Skeletal muscle cell (primary cell): ENCODE measurements at regions not wholly inside any gene's neighbourhood (a gene's known extent, or its start where the extent isn't known, plus 50 kb on each side); places are given as distances from the start of the nearest gene placed in this dataset.

Source experiments
- DNase-seq: peaks from one replicate; pipeline ENCODE4 v3.0.0-alpha.2; 2010; ENCODE audit warnings: low read depth
- H3K4me3 ChIP-seq: 2 replicates; pipeline ENCODE4 v1.5.1; 2011; ENCODE audit warnings: low read depth, mild to moderate bottlenecking, control low read depth, low read length, moderate library complexity

DNA sequence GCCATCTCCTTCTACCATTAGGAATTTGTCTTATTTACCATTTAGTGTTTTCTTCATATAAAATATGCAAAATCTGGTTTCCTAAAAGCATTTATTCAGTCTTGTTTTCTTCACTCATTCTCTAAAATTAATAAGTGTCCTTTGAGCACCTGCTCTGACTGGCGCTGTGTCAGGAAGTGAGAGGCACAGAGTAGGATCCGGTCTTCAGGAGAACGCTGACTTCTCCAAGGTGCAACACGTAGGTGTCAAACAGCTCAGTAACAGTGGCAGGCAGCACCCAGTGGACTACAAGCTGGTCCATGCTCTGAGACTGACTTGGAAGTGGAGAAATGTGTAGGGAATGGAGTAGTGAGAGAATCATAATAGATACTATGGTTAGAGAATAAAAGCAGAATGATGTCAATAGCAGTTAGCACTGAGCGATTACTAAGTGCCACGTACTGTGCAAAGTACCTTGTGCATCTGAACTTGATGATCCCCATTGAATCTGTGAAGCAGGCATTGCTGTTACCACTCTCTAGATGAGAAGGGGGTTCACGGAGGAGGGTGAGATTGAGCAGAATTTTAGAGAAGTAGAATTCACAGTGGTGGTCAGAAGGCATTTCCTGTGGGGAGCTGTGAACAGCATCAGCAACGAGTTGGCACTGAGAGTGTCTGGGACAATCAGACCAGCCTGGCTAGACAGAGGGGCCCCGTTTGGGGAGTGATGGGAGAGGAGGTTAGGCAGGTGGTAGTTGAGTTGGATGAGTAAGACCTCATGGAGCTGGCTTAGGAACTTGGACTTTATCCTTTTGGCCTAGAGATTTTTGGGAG lies 569.8 kb downstream of the QKI start:
- H3K4me3 ChIP-seq: no peak overlapping the region
- DNase-seq: no peak

DNA sequence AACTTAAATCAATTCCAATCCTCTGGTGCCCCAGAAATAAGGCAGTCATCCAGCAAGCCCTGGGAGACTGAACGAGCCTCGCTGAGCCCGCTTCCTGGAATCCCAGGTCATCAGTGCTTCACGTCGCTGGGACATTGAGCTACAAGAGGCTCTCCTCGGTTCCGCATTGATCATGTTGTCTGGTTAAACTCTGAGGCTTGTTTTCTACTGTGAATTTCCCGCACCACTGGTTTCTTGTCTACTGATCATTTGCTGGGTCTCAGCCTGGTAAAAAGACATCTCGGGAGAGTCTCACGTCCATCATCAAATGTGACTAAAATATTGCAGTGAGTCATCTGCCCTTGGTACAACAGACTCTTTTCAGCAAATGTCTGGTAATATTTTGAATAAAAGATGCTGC lies 569.2 kb downstream of the QKI start:
- H3K4me3 ChIP-seq: no peak overlapping the region
- DNase-seq: no peak

DNA sequence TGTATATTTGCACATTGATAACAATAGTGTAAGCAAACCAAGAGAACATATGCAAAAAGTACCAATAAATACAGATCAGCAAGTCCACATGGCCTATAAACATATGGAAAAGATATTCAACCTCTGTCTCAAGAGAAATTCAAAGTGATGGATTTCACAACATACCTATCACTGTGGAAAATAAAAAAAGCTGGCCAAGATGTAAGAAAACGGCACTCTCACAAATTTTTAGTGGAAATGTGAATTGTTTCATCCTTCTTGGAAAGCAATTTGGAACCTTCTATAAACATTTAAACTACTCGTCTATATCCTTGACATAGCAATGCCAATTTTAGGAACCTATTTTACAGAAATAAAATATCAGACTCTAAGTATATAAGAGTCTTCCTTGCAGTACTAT lies 559.8 kb downstream of the QKI start:
- H3K4me3 ChIP-seq: no peak overlapping the region
- DNase-seq: no peak

DNA sequence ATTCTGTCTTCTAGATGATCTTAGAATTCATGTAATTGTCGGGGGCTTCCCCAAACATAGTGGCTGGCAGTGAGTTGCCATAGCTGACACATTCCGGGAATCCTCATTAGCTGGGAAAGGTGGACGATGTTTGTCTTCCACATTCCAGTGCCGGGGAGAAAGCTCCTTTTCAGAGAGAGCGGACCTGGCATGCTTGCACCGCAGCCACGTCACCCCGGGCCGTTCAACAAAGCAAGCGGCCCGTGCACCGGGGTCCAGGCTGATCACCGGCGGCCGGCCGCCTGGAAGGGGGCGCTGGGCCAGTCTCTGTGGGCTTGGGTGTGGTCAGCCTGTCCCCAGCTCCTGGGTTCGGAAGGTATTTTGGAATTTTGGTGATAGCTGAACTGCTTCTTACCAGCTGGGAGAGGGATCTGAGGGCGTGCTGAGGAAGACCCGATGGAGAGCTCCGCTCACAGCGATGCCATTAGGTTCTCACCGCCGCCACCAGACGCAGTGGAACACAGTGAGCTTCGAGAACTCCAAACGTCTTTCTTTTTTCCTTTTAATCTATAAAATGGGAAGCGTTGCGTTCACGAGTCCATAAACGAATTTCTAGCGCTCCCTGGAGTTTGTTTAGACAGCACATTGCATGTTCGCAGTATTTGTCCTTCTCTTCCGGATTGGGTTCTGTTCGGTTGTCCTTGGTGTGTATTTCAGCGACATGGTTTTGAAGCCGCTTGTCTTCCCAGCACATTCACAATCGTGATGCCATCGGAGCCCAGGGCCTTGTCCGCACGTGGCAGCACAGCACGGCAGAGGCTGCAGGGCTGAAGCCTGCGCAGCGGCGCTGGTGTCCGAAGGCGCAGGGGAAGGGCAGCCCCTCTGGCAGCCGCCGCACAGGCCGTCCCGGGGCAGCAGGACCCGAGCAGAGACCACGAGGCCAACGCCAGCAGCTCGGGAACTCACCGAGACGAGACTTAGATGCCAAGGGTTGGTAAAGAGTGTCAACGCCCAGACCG lies 557.6 kb downstream of the QKI start:
- H3K4me3 ChIP-seq: no peak overlapping the region
- DNase-seq: no peak

DNA sequence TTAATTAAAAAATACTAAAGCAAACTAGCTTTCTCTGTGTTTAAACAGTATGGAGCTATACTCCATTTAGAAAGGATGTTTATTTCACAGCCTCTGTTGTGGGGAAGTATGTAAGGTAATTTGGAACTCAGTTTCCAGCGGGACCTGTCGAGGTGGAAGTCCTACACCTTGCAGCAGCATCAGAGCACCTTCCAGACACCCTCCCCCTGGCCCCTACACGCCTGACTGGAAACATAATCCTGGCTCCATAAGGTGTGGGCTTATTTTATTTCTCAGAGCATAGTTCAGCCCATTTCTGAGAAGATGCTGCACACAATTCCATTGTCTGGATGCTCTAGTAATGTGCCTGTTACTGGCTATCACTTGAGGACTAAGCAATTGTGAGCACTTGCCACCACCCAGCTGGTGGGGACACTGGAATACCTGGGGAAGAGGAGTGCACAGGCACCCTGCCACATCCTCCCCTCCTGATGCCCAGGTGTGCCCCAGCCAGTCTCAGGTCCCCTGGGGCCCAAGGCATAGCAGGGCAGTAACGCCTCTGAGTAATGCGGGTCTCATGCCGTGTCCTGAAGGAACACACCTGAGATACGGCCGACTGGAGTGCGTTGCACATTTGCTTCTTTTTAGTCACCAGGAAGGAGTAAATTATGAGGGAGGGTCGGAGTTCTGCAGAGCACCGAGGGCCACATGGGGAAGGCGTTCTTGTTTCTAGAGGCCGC lies 556.5 kb downstream of the QKI start:
- DNase-seq: no peak
- H3K4me3 ChIP-seq: no peak overlapping the region

DNA sequence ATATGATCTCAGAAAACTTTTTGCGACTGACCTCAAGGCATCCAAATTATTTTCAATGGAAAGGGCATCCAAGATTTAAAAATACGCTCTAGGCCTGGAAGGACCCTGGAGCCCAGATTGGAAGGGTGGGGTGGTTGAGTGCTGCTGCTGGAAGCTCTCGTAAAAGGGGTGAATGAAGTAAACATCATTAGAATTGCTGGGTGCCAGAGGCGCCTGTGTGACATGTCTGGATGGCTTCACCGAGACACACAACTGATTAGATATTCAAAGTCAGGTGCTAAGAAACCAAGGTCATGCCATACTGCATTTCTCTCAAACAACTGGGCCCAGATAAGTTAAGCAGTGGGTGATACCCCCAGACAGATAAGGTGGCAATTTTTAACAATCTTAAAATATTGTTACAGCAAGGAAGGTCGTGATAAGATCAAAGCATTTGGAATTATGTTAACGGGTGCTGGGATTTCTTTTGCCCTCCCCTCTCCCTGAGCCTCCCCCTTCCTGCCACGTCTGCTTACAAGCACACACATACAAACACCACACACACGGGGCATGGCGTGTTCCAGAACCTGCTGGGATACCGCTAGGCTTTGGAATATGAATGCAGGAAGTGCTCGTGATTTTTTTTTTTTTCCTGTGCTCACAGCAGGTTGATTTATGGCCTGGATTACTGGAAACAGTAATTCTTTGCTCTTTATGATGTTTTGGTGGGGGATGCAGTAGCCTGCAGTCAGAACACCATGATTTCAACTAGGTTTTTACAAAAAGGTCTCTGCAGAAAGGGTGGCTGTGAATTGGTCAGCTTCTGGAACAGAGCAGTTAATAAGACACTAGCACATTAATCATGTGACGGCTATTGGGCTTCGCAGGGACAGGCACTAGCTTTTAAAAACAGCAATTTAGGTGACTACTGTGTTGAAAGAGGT lies 551.2 kb downstream of the QKI start:
- no peak for DNase-seq
- H3K4me3 ChIP-seq: no peak overlapping the region

DNA sequence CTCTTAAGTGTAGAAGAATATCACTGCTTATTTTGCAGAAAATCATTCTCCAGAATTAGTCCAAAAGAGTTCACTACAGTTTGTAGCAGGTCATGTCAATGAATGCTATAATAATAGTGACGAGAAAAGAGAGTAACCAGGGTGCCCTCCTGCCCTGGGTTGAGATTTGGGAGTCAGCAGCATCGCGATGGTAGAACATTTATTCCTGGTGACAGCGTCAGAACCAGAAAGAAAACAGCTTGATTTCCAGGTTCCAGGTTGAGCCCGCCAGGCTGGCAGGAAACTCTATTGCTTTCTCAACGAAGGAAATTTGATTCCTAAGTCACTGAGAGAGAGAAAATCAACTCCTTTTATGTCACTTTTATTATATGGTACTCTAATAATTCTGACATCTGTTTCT lies 550.3 kb downstream of the QKI start:
- DNase-seq: no peak
- no peak overlapping the region for H3K4me3 ChIP-seq

DNA sequence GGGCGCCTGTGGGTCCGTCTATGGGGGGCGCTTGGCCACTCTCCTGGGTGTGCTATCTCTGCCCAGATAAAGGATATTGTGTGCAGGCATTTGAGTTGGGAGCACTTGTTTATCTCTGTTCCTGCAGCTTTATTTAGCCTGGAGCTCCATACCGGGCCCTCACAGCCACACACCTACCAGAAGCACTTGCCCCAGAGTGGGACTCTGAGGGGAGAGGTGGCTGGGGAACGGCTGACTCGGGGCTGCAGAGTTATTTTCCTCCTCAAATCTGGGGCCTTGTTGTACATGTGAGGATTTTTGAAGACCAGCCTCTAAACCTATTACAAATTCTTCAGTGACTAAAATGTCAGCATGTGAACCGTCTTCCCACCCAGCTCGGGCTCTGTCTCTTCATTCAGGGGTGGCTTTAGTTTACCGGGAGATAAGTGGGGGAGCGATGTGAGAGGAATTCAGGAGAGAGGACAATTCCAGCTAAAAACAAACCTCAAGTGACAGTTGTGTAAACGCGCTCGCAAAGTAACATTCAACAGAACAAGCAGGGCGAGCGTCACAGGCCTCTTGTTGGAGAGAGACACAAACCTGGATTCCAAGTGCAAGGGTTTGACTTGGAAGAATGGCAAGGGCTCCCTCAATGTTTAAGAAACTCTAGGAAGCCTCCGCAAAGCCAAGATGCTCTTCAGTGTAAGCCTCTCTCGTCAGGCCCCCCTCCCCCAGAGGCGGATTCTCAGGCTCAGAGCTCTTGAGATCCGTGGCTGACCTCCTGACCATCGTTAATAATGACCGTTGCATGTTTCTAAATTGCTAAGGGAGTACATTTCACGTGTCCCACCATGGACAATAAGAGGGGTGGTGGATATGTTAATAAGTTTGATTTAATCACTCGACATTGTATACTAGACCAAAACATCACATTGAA lies 548.9 kb downstream of the QKI start:
- H3K4me3 ChIP-seq: no peak overlapping the region
- no peak for DNase-seq

DNA sequence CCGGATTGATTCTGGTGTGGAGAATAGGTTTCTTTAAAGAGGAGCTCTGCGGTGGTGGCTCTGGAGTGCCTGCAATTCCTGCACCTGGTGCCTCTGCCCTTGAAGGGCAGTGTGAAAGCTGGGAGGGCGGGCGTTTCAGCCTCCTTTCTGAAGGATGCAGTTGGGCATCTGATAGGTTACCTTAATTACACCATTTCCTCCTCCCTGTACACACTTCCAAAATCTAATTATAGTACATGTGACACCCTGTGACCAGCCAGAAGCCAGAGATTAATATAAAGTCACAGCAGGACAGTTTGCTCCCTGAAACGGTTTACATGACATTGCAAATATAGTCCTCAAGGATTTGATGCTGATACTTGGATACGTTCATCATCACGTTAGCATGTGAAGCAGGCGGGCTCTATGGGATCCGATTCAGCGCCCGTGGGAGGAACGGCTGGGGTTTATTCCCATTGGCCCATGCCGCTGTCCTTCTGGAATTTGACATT lies 548.2 kb downstream of the QKI start:
- H3K4me3 ChIP-seq: no peak overlapping the region
- DNase-seq: no peak

DNA sequence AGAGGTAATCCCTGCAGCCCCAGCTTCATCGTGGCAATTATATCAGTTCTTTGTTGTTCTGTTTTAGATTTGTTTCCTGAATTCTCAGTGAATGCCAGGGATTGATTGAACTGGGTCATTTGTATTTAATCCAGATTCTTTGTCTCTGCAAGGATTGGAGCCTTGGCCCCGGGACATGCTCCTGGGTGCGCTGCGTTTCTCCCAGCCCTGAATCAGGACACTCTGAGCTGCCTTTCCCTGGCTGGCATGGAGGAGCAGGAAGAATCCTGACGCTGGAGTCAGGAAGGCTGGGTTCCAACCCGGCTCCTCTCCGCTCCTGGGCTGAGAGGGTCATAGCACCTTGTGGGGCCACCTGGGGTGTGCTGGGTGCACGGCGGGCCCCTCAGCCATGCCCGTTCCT lies 545.6 kb downstream of the QKI start:
- H3K4me3 ChIP-seq: no peak overlapping the region
- DNase-seq: no peak

DNA sequence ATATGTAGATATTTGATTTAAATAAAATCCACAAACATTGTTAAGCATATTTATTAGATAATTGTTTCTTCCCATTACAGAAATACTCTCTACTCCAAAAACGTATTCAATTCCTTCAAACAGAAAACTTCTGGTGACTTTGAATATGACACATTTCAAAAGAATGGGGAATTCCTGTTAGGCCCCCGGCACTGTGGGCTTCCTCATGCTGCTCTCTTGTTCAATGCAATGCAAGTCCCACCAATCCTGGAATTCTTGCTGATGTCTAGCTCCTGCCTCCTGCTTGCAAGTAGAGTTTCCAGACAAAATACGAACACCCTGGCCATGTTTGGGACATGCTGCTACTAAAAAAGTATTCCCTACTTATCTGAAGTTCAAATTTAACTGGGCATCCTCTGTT lies 544.1 kb downstream of the QKI start:
- H3K4me3 ChIP-seq: no peak overlapping the region
- no peak for DNase-seq

DNA sequence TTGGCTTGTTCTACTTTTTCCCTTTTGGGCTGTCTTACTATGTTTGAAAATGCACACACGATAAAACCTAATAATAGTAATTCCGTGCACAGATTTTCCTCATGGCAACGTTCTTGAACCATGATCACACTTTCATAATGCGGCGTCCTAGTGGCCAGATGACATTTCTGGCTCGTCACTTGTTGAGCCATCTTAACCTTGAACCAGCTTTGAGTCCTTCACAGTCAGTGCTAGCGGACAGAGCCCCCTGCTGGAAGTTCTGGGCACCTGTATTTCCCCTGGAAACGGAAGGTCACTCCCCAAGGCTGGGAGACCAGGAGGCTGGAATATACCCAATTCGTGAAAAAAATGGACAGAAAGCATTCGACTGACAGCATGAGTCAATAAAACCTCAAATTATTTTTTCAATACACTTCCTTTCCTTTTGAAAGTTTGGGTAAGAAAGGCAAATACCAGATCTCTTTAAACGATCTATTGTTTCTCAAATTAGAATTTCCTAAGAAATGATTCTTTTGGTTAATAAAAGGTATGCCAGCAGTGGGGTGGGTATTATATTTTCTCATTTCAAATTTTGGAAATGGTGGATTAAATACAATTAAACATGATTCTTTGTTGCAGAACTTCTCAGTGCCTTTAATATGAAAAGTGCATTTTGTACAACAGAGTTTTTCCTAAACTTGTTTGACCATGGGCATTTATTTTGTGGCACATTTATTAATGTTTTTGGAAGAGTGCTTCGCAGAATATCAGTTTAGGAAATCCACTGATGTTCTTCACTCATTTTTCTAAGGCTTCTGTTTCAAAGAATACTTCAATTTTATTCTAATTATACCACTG lies 542.3 kb downstream of the QKI start:
- no peak overlapping the region for H3K4me3 ChIP-seq

DNA sequence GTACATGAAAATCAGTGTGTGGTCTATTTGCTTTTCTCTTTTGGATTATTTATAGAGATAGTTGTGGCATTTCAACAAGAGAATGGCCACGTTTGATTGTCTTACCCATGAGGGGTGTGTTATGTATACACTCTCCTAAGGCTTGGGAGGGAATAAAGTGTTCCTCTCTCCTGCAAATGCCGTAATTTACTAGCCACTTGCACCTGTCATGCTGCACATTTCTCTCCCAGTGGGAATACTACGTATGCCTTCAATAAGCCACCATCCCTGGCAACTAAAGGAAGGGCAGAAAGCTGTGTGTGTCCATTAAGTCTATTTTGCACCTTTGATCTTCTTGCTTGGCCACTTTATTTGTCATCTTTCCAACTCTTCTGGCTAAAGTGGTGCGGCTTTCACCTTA lies 541.2 kb downstream of the QKI start:
- H3K4me3 ChIP-seq: no peak overlapping the region
- DNase-seq: no peak

More for the DNA sequence above, 542.3 kb downstream of the QKI start:
- no peak for DNase-seq

DNA sequence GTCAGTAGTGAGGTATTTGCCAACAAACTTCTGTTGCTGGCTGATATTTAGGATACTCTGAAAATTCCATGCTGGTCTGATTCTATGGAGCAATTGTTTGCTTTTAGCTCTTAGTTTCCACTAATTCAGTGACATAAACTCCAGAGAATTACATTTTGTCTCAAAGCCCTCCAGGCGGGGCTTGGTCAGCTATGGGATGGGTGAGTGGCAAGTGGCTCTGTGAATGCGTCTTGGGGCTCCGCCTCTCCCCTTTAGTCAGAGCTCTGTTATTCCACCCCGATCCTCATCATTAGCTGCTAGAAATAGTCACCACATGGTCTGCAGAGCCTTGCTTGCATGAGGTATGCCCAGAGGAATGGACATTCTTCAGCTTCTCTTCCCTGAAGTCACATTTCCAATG lies 540.6 kb downstream of the QKI start:
- no peak overlapping the region for H3K4me3 ChIP-seq
- peak; percentile 55 for DNase-seq

DNA sequence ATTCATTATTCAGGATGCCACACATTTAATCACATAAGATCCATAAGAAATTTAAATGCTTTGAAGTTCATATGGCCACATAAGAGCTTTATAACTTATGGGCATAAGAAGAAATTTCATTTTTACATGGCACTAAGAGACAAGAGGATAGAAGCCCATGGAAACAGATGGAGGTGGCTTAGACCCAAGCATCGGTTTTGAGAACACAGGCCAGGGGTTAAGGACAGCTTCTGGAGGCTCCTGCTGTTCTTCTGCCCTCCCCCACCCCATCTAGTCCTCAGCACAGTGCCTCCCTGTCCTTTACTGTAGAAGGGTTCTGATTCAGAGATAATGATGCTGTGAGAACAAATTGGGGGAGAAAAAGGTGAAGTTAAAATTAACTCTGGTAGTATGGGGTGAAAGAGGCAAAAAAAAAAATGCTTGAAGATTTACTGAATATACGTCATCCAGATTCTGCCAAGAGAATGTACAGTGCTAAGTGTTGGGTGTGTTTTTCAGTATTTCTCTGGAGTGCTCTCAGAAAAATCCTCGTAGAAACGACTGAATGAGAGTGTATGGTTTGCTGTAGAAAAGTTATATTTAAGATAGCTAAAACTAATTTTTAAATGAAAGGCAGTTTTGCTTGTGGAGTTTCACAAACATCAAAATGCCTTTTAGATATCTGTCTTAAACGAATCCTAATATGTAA lies 539.7 kb downstream of the QKI start:
- no peak overlapping the region for H3K4me3 ChIP-seq
- DNase-seq: no peak

DNA sequence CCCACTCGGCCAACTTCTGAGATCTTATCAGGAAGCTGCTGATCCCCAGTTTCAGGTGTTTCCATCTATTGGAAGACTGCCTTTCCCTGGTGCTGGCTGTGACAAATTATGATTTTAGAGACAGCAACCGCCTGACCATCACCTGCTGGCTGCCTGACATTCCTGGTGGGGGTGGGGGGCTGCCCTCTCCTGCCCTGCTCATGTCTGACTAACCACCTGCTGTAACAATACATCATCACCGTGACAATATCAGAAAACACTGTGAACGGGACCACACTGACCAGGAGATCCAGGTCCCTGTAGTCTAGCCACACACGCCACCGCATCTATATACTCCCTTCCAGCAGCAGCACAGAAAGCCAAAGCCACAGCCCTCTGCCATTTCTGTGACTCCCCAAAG lies 537.5 kb downstream of the QKI start:
- no peak overlapping the region for H3K4me3 ChIP-seq
- DNase-seq: no peak
